ENCODE measurements at regions not wholly inside any gene's neighbourhood (a gene's known extent, or its start where the extent isn't known, plus 50 kb on each side); places are given as distances from the start of the nearest gene placed in this dataset.
A peak's percentile ranks its signal among the peaks of the same experiment; 100 is the strongest.
"Not testable (repeated sequence)": the region's sequence is repeated elsewhere in the genome, so short reads cannot be mapped to it uniquely, and the experiment has no call there.

GRCh38 chr15:77877869-77878577 lies 199.5 kb downstream of the TBC1D2B start:
- no peak for DNase-seq (ENCODE audit: low spot score)

- not testable (repeated sequence) for DNase-seq (ENCODE audit: low spot score)
These were observed 201.2 kb downstream of the TBC1D2B start for GRCh38 chr15:77876107-77876820.

- peak; percentile 62 for DNase-seq (ENCODE audit: low spot score)
These were observed 202.3 kb downstream of the TBC1D2B start for GRCh38 chr15:77875066-77875721.

GRCh38 chr15:77874063-77874462 lies 203.4 kb downstream of the TBC1D2B start:
- DNase-seq (ENCODE audit: low spot score) = no peak

- DNase-seq (ENCODE audit: low spot score) = not testable (repeated sequence)
These were observed 204.7 kb downstream of the TBC1D2B start for GRCh38 chr15:77872521-77873425.

- no peak for DNase-seq (ENCODE audit: low spot score)
These were observed 205.6 kb downstream of the TBC1D2B start for GRCh38 chr15:77871852-77872371.

- peak; percentile 87 for DNase-seq (ENCODE audit: low spot score)
These were observed 207.1 kb downstream of the TBC1D2B start for GRCh38 chr15:77870195-77871065.

GRCh38 chr15:77869021-77869895 lies 208.3 kb downstream of the TBC1D2B start:
- no peak for DNase-seq (ENCODE audit: low spot score)

GRCh38 chr15:77868048-77868629 lies 209.4 kb downstream of the TBC1D2B start:
- DNase-seq (ENCODE audit: low spot score) = not testable (repeated sequence)

- no peak for DNase-seq (ENCODE audit: low spot score)
These were observed 210.1 kb downstream of the TBC1D2B start for GRCh38 chr15:77867266-77868047.

- DNase-seq (ENCODE audit: low spot score) = no peak
These were observed 210.8 kb downstream of the TBC1D2B start for GRCh38 chr15:77866596-77867125.

- no peak for DNase-seq (ENCODE audit: low spot score)
These were observed 211.3 kb downstream of the TBC1D2B start for GRCh38 chr15:77866186-77866585.

- no peak for DNase-seq (ENCODE audit: low spot score)
These were observed 211.8 kb downstream of the TBC1D2B start for GRCh38 chr15:77865701-77866100.

- DNase-seq (ENCODE audit: low spot score) = no peak
These were observed 212.4 kb downstream of the TBC1D2B start for GRCh38 chr15:77865106-77865610.

- DNase-seq (ENCODE audit: low spot score) = no peak
These were observed 213.1 kb downstream of the TBC1D2B start for GRCh38 chr15:77864211-77865105.

- DNase-seq (ENCODE audit: low spot score) = no peak
These were observed 213.9 kb downstream of the TBC1D2B start for GRCh38 chr15:77863491-77864105.

All from GM03348 (cell line).